ENCODE measurements at regions not wholly inside any gene's neighbourhood (a gene's known extent, or its start where the extent isn't known, plus 50 kb on each side); places are given as distances from the start of the nearest gene placed in this dataset.

DNA sequence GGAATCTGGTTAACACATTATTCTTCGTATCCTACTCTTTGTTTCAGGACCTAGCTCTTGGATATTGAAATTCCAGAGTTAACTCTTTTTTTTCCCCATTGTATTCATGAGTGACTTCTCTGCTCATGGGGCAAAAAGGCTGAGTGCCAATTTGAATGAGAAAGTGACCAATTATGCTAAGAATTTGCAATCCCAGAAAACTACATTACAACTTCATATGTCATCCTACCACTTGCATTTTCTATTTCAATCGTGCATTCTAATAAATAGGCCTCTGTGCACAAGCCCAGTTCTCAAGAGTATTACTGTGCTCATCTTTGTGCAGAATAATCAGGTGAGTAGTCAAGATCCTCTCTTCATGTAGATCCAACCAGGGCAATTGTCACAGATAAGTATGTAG, 537.8 kb downstream of the OTOL1 start:
- ChIA-PET POLR2A (ENCODE audit: low non-redundant PET) (no interaction called here), CTCF (no interaction called here)
- Histone ChIP-seq H3K9me3 (ENCODE audit: low read depth, low read length, poor library complexity, severe bottlenecking) (no peaks in the 10 kb centered on the region), H3K36me3 (ENCODE audit: insufficient read depth, low read length, poor library complexity, severe bottlenecking) (no peaks in the 10 kb centered on the region), H3K4me1 (ENCODE audit: insufficient read depth, low read length, poor library complexity, severe bottlenecking) (no peaks in the 10 kb centered on the region), H3K4me3 (ENCODE audit: low read depth, low read length, poor library complexity, severe bottlenecking) (no peak overlapping the region), H3K27me3 (replicated peaks; ENCODE audit: insufficient read depth, low read depth, low read length, poor library complexity) (no peaks in the 10 kb centered on the region), H3K27ac (ENCODE audit: low read depth, low read length, poor library complexity, severe bottlenecking) (no peak overlapping the region)
- intact Hi-C loops (cut with micrococcal nuclease; ENCODE audit: unreplicated experiment) = no loop called here
- TF ChIP-seq EZH2 (IDR thresholded peaks at IDR 0.05; ENCODE audit: borderline replicate concordance, low read depth, low read length, poor library complexity, severe bottlenecking) = no peak
- TF ChIP-seq, protein P1, sequence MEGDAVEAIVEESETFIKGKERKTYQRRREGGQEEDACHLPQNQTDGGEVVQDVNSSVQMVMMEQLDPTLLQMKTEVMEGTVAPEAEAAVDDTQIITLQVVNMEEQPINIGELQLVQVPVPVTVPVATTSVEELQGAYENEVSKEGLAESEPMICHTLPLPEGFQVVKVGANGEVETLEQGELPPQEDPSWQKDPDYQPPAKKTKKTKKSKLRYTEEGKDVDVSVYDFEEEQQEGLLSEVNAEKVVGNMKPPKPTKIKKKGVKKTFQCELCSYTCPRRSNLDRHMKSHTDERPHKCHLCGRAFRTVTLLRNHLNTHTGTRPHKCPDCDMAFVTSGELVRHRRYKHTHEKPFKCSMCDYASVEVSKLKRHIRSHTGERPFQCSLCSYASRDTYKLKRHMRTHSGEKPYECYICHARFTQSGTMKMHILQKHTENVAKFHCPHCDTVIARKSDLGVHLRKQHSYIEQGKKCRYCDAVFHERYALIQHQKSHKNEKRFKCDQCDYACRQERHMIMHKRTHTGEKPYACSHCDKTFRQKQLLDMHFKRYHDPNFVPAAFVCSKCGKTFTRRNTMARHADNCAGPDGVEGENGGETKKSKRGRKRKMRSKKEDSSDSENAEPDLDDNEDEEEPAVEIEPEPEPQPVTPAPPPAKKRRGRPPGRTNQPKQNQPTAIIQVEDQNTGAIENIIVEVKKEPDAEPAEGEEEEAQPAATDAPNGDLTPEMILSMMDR (conservative IDR thresholded peaks at IDR 0.05; ENCODE audit: low read depth, low read length) = no peak
- no TSS peak for BruUV-seq (replicated peaks)
- no peak for DNase-seq (ENCODE audit: low spot score)

DNA sequence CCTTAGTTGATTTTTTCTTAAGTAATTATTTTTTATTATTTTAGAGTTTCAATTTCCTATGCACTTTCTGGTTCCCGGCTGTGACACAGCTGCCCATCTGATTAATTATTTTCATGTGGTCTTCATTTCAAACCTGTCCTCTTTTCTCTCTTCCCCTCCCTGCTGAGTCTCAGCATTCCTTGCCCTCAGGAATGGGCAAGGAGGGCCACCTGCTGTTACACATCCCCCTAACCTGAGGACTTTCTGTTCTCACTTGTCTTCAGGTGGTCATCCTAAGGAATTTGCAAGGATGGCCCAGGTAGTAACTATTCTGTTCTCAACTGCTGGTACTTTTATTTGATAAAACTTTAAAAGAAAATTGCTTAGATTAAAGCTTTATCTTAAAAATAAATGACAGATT, 545.0 kb downstream of the OTOL1 start:
- POLR2A ChIA-PET (ENCODE audit: low non-redundant PET) = no interaction called here
- Histone ChIP-seq H3K27me3 (replicated peaks; ENCODE audit: insufficient read depth, low read depth, low read length, poor library complexity) (no peaks in the 10 kb centered on the region), H3K9me3 (ENCODE audit: low read depth, low read length, poor library complexity, severe bottlenecking) (no peaks in the 10 kb centered on the region), H3K4me1 (ENCODE audit: insufficient read depth, low read length, poor library complexity, severe bottlenecking) (no peaks in the 10 kb centered on the region), H3K27ac (ENCODE audit: low read depth, low read length, poor library complexity, severe bottlenecking) (no peak overlapping the region), H3K36me3 (ENCODE audit: insufficient read depth, low read length, poor library complexity, severe bottlenecking) (no peaks in the 10 kb centered on the region), H3K4me3 (ENCODE audit: low read depth, low read length, poor library complexity, severe bottlenecking) (no peak overlapping the region)
- TF ChIP-seq EZH2 (IDR thresholded peaks at IDR 0.05; ENCODE audit: borderline replicate concordance, low read depth, low read length, poor library complexity, severe bottlenecking) = no peak
- TF ChIP-seq, protein P1 (conservative IDR thresholded peaks at IDR 0.05; ENCODE audit: low read depth, low read length) = no peak
- BruUV-seq (replicated peaks) = no TSS peak
- intact Hi-C loops (cut with micrococcal nuclease; ENCODE audit: unreplicated experiment) = no loop called here
- CTCF ChIA-PET = no interaction called here
- DNase-seq (ENCODE audit: low spot score) = no peak

GRCh38 chr3:162052636-162053035, 556.0 kb downstream of the OTOL1 start:
- intact Hi-C loops (cut with micrococcal nuclease; ENCODE audit: unreplicated experiment) = no loop called here
- ChIA-PET POLR2A (ENCODE audit: low non-redundant PET) (no interaction called here), CTCF (no interaction called here)
- Histone ChIP-seq H3K9me3 (ENCODE audit: low read depth, low read length, poor library complexity, severe bottlenecking) (no peaks in the 10 kb centered on the region), H3K4me3 (ENCODE audit: low read depth, low read length, poor library complexity, severe bottlenecking) (no peak overlapping the region), H3K27ac (ENCODE audit: low read depth, low read length, poor library complexity, severe bottlenecking) (no peak overlapping the region), H3K4me1 (ENCODE audit: insufficient read depth, low read length, poor library complexity, severe bottlenecking) (no peaks in the 10 kb centered on the region), H3K36me3 (ENCODE audit: insufficient read depth, low read length, poor library complexity, severe bottlenecking) (no peaks in the 10 kb centered on the region), H3K27me3 (replicated peaks; ENCODE audit: insufficient read depth, low read depth, low read length, poor library complexity) (no peaks in the 10 kb centered on the region)
- TF ChIP-seq EZH2 (IDR thresholded peaks at IDR 0.05; ENCODE audit: borderline replicate concordance, low read depth, low read length, poor library complexity, severe bottlenecking) = no peak
- TF ChIP-seq, protein P1 (conservative IDR thresholded peaks at IDR 0.05; ENCODE audit: low read depth, low read length) = no peak
- BruUV-seq (replicated peaks) = no TSS peak
- no peak for DNase-seq (ENCODE audit: low spot score)

Data from A673 (cell line).